SH-SY5Y (cell line): ENCODE measurements at regions not wholly inside any gene's neighbourhood (a gene's known extent, or its start where the extent isn't known, plus 50 kb on each side); places are given as distances from the start of the nearest gene placed in this dataset.

ENCODE experiments used
- GATA2 ChIP-seq: IDR thresholded peaks from 2 replicates; pipeline ENCODE4 v1.6.1; 2011; ENCODE audit warnings: mild to moderate bottlenecking, low read depth, low read length
- GATA3 ChIP-seq: IDR thresholded peaks from 2 replicates; pipeline ENCODE4 v1.6.1; 2011; ENCODE audit warnings: low read depth, mild to moderate bottlenecking, low read length, moderate library complexity

DNA sequence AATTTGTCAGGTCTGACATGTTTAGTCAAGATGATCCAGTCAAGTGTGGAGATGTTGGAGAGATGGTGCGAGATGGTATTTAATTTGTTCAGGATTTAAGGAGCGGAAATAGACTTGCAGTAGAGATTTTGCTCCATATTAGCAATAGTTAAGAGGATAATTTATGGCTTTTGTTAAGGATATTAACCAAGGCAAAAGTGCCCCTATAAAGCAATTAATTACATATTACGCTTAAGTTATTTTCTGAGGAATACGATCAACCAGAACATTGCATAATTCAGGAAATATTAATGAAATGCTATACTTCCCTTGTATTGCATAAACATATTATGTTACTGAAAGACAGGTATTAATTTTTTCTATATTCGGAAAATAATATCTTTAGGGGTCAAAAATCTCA, 83.9 kb downstream of the ZIC1 start:
- TF ChIP-seq GATA2 (no peak), GATA3 (no peak)
